SK-N-SH treated with all-trans-retinoic acid at 6 μM for 48 hours (cell line): ENCODE measurements at regions not wholly inside any gene's neighbourhood (a gene's known extent, or its start where the extent isn't known, plus 50 kb on each side); places are given as distances from the start of the nearest gene placed in this dataset.

Experiments
- ATAC-seq: fragments of 200-7000 bp; cut with Tn5 transposase; 3 replicates; pipeline ENCODE4 v1.9.1; 2020; ENCODE audit warnings: mild to moderate bottlenecking, moderate library complexity
- ARNTL ChIP-seq: fragments of 450-650 bp; formaldehyde crosslinking; IDR thresholded peaks from 2 replicates; pipeline ENCODE4 v1.5.0; 2020; ENCODE audit warnings: low read depth, mild to moderate bottlenecking, moderate library complexity, borderline replicate concordance
- BACH2 ChIP-seq: fragments of 250-450 bp; sonication (Bioruptor Pico); IDR thresholded peaks from 2 replicates; pipeline ENCODE4 v1.9.0; 2021; ENCODE audit warnings: mild to moderate bottlenecking, borderline replicate concordance
- CSDC2 ChIP-seq: fragments of 250-450 bp; sonication (Bioruptor Pico); IDR thresholded peaks from 2 replicates; pipeline ENCODE4 v1.5.0; 2020; ENCODE audit warnings: mild to moderate bottlenecking, moderate library complexity
- ESRRG ChIP-seq: fragments of 250-450 bp; sonication (Bioruptor Pico); IDR thresholded peaks from 2 replicates; pipeline ENCODE4 v1.6.1; 2021; ENCODE audit warnings: mild to moderate bottlenecking
- GLIS3 ChIP-seq: fragments of 250-450 bp; sonication (Bioruptor Pico); IDR thresholded peaks from 2 replicates; pipeline ENCODE4 v1.5.0; 2020; ENCODE audit warnings: mild to moderate bottlenecking, moderate library complexity
- PPARA ChIP-seq: fragments of 250-450 bp; sonication (Bioruptor Pico); IDR thresholded peaks from 2 replicates; pipeline ENCODE4 v1.5.0; 2020; ENCODE audit warnings: mild to moderate bottlenecking, borderline replicate concordance
- RARB ChIP-seq: fragments of 250-450 bp; sonication (Bioruptor Pico); IDR thresholded peaks from 2 replicates; pipeline ENCODE4 v1.8.0; 2021; ENCODE audit warnings: mild to moderate bottlenecking, moderate library complexity
- SNAI2 ChIP-seq: fragments of 250-450 bp; sonication (Bioruptor Pico); IDR thresholded peaks from 2 replicates; pipeline ENCODE4 v1.5.0; 2020; ENCODE audit warnings: mild to moderate bottlenecking, moderate library complexity
- TCF4 ChIP-seq: fragments of 250-450 bp; sonication (Bioruptor Pico); IDR thresholded peaks from 2 replicates; pipeline ENCODE4 v1.8.0; 2021; ENCODE audit warnings: mild to moderate bottlenecking, moderate library complexity, borderline replicate concordance
- ZC3H10 ChIP-seq: fragments of 250-450 bp; sonication (Bioruptor Pico); IDR thresholded peaks from 2 replicates; pipeline ENCODE4 v1.5.1; 2021; ENCODE audit warnings: mild to moderate bottlenecking, moderate library complexity
- ZFP3 ChIP-seq: fragments of 250-450 bp; sonication (Bioruptor Pico); IDR thresholded peaks from 2 replicates; pipeline ENCODE4 v1.5.0; 2020; ENCODE audit warnings: mild to moderate bottlenecking, moderate library complexity
- ZFP30 ChIP-seq: fragments of 450-650 bp; formaldehyde crosslinking; IDR thresholded peaks from 2 replicates; pipeline ENCODE4 v1.5.0; 2022; ENCODE audit warnings: mild to moderate bottlenecking, moderate library complexity
- ZNF565 ChIP-seq: fragments of 450-650 bp; formaldehyde crosslinking; conservative IDR thresholded peaks from 2 replicates; pipeline ENCODE4 v1.5.0; 2020; ENCODE audit warnings: low read depth, mild to moderate bottlenecking, moderate library complexity
- ZNF70 ChIP-seq: fragments of 450-650 bp; formaldehyde crosslinking; IDR thresholded peaks from 2 replicates; pipeline ENCODE4 v1.5.0; 2020; ENCODE audit warnings: mild to moderate bottlenecking, moderate library complexity
- ZNF8 ChIP-seq: fragments of 450-650 bp; formaldehyde crosslinking; IDR thresholded peaks from 2 replicates; pipeline ENCODE4 v1.5.0; 2020; ENCODE audit warnings: mild to moderate bottlenecking, moderate library complexity
- TF ChIP-seq, protein P1 (sequence below): fragments of 250-450 bp; sonication (Bioruptor Pico); IDR thresholded peaks from 2 replicates; pipeline ENCODE4 v1.5.1; 2020; ENCODE audit warnings: low read depth, mild to moderate bottlenecking, moderate library complexity
- TF ChIP-seq, protein P2 (sequence below): fragments of 250-450 bp; sonication (Bioruptor Pico); IDR thresholded peaks from 2 replicates; pipeline ENCODE4 v1.8.0; 2020; ENCODE audit warnings: mild to moderate bottlenecking, moderate library complexity, borderline replicate concordance
- TF ChIP-seq, protein P3 (sequence below): fragments of 250-450 bp; sonication (Bioruptor Pico); IDR thresholded peaks from 2 replicates; pipeline ENCODE4 v1.5.0; 2020; ENCODE audit warnings: mild to moderate bottlenecking, moderate library complexity
- TF ChIP-seq, protein P4 (sequence below): fragments of 250-450 bp; sonication (Bioruptor Pico); IDR thresholded peaks from 2 replicates; pipeline ENCODE4 v1.8.0; 2021; ENCODE audit warnings: low read depth, mild to moderate bottlenecking, moderate library complexity, borderline replicate concordance
- TF ChIP-seq, protein P5 (sequence below): fragments of 250-450 bp; sonication (Bioruptor Pico); IDR thresholded peaks from 2 replicates; pipeline ENCODE4 v1.5.1; 2021; ENCODE audit warnings: mild to moderate bottlenecking, moderate library complexity

DNA sequence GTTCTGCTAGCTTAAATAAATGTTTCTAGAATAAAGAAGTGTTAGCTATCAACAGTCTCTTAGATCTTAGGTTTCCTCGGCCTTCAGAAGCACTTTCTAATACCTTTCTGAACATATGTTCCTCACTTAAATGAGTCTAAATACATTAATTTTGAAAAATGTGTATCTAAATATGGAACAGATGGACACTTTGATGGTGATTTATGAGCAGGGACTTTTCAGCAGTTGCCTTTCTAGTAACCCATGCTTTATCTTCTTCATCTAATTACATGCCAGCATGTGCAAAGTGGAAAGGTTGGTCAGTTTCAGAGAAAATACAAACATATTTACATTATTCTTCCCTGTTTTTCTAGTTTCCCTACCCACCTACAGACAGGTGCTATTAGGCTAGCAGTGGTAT lies 797.0 kb upstream of the CHAC2 start:
- ATAC-seq, result no peak
- TF ChIP-seq, protein P1, sequence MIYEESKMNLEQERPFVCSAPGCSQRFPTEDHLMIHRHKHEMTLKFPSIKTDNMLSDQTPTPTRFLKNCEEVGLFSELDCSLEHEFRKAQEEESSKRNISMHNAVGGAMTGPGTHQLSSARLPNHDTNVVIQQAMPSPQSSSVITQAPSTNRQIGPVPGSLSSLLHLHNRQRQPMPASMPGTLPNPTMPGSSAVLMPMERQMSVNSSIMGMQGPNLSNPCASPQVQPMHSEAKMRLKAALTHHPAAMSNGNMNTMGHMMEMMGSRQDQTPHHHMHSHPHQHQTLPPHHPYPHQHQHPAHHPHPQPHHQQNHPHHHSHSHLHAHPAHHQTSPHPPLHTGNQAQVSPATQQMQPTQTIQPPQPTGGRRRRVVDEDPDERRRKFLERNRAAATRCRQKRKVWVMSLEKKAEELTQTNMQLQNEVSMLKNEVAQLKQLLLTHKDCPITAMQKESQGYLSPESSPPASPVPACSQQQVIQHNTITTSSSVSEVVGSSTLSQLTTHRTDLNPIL (CRISPR knock-in tag), result no peak
- TF ChIP-seq ZNF70 (CRISPR knock-in tag) (no peak), ZFP30 (CRISPR knock-in tag) (no peak), TCF4 (no peak)
- TF ChIP-seq, protein P2, sequence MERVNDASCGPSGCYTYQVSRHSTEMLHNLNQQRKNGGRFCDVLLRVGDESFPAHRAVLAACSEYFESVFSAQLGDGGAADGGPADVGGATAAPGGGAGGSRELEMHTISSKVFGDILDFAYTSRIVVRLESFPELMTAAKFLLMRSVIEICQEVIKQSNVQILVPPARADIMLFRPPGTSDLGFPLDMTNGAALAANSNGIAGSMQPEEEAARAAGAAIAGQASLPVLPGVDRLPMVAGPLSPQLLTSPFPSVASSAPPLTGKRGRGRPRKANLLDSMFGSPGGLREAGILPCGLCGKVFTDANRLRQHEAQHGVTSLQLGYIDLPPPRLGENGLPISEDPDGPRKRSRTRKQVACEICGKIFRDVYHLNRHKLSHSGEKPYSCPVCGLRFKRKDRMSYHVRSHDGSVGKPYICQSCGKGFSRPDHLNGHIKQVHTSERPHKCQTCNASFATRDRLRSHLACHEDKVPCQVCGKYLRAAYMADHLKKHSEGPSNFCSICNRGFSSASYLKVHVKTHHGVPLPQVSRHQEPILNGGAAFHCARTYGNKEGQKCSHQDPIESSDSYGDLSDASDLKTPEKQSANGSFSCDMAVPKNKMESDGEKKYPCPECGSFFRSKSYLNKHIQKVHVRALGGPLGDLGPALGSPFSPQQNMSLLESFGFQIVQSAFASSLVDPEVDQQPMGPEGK (CRISPR knock-in tag), result no peak
- TF ChIP-seq, protein P3, sequence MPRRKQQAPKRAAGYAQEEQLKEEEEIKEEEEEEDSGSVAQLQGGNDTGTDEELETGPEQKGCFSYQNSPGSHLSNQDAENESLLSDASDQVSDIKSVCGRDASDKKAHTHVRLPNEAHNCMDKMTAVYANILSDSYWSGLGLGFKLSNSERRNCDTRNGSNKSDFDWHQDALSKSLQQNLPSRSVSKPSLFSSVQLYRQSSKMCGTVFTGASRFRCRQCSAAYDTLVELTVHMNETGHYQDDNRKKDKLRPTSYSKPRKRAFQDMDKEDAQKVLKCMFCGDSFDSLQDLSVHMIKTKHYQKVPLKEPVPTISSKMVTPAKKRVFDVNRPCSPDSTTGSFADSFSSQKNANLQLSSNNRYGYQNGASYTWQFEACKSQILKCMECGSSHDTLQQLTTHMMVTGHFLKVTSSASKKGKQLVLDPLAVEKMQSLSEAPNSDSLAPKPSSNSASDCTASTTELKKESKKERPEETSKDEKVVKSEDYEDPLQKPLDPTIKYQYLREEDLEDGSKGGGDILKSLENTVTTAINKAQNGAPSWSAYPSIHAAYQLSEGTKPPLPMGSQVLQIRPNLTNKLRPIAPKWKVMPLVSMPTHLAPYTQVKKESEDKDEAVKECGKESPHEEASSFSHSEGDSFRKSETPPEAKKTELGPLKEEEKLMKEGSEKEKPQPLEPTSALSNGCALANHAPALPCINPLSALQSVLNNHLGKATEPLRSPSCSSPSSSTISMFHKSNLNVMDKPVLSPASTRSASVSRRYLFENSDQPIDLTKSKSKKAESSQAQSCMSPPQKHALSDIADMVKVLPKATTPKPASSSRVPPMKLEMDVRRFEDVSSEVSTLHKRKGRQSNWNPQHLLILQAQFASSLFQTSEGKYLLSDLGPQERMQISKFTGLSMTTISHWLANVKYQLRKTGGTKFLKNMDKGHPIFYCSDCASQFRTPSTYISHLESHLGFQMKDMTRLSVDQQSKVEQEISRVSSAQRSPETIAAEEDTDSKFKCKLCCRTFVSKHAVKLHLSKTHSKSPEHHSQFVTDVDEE, result no peak

DNA sequence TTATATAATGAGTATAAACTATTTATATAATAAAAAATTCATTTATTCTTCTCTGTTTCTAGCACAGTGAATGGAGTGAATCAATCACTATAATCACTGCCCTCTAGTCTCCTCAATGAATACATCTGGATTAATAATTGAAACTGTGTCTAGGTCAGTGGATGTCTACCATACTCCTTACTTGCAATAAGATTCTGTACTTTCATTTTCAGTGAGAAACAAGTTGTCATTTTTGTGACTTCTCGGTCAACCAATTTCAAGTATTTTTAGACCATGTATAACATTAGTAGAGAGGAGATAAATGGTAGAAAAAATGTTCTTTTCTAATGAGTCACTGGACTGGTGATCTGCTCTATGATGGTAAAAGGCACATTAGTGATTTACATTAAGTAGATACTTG lies 799.6 kb upstream of the CHAC2 start:
- no peak for ATAC-seq
- TF ChIP-seq, protein P4, sequence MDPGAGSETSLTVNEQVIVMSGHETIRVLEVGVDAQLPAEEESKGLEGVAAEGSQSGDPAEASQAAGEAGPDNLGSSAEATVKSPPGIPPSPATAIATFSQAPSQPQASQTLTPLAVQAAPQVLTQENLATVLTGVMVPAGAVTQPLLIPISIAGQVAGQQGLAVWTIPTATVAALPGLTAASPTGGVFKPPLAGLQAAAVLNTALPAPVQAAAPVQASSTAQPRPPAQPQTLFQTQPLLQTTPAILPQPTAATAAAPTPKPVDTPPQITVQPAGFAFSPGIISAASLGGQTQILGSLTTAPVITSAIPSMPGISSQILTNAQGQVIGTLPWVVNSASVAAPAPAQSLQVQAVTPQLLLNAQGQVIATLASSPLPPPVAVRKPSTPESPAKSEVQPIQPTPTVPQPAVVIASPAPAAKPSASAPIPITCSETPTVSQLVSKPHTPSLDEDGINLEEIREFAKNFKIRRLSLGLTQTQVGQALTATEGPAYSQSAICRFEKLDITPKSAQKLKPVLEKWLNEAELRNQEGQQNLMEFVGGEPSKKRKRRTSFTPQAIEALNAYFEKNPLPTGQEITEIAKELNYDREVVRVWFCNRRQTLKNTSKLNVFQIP (CRISPR knock-in tag), result no peak
- TF ChIP-seq BACH2 (CRISPR knock-in tag), result no peak
- TF ChIP-seq, protein P5, sequence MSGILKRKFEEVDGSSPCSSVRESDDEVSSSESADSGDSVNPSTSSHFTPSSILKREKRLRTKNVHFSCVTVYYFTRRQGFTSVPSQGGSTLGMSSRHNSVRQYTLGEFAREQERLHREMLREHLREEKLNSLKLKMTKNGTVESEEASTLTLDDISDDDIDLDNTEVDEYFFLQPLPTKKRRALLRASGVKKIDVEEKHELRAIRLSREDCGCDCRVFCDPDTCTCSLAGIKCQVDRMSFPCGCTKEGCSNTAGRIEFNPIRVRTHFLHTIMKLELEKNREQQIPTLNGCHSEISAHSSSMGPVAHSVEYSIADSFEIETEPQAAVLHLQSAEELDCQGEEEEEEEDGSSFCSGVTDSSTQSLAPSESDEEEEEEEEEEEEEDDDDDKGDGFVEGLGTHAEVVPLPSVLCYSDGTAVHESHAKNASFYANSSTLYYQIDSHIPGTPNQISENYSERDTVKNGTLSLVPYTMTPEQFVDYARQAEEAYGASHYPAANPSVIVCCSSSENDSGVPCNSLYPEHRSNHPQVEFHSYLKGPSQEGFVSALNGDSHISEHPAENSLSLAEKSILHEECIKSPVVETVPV, result no peak

DNA sequence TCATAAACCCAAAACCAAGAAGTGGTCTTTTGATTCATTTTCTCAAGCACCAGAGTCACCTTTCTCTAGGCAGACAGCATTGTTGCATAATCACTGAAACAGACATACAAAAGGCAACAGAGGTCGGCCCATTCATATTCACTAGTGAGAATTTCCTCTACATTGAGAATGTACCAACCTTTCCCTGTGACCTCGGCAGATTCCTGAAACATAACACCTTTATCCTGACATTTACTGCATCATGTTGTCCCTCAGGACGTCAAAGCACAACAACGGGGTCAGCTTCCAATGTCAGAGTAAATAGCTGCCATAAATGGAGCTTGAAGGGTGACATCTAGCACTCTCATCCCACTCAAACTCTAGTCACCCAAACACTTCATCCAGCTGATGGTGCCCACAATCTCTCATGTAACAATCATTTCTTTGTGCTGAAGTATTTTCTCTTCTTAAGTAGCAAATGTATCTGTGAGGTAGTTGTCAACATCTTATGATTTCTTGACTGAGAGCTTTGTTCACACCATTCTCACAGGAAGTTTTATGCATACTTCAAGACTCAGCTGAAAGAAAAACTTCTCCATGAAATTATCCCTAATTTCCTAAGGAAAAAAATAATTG lies 802.6 kb upstream of the CHAC2 start:
- ATAC-seq, result no peak
- TF ChIP-seq TCF4 (no peak), ESRRG (CRISPR knock-in tag) (no peak), GLIS3 (CRISPR knock-in tag) (no peak), SNAI2 (CRISPR knock-in tag) (no peak), ZFP3 (no peak), RARB (CRISPR knock-in tag) (no peak), ZNF8 (CRISPR knock-in tag) (no peak), CSDC2 (CRISPR knock-in tag) (no peak), ZFP30 (CRISPR knock-in tag) (no peak), PPARA (CRISPR knock-in tag) (no peak), ZNF565 (no peak), ZNF70 (CRISPR knock-in tag) (no peak), ZC3H10 (CRISPR knock-in tag) (no peak), ARNTL (CRISPR knock-in tag) (no peak)
- TF ChIP-seq, protein P5, result no peak
- TF ChIP-seq, protein P4 (CRISPR knock-in tag), result no peak
- TF ChIP-seq, protein P3, result no peak
- TF ChIP-seq, protein P1 (CRISPR knock-in tag), result no peak
